Common myeloid progenitor, CD34-positive (primary cell): ENCODE measurements at regions not wholly inside any gene's neighbourhood (a gene's known extent, or its start where the extent isn't known, plus 50 kb on each side); places are given as distances from the start of the nearest gene placed in this dataset.

Source experiments
- CTCF ChIA-PET: fragments of 350-600 bp; sonication (Branson Sonifier 250); formaldehyde crosslinking; loops from one replicate; lab custom pipeline; 2021; ENCODE audit warnings: antibody characterized with exemption; lab: Charles Lee
- POLR2A ChIA-PET: fragments of 350-600 bp; sonication (Branson Sonifier 250); formaldehyde crosslinking; loops from one replicate; lab custom pipeline; 2021; ENCODE audit warnings: antibody characterized with exemption; lab: Charles Lee
- DNase-seq, 3 donors: peaks; one replicate each; pipeline versions ENCODE4 v3.0.0 to v3.0.0-alpha.2; 2013
- H3K27ac ChIP-seq, 2 experiments: 1 replicate in 1 of 2; 2 replicates in 1 of 2; pipeline ENCODE4 v1.7.0; 2013; ENCODE audit warnings: inconsistent platforms in 2 of 2, low read length in 2 of 2, mild to moderate bottlenecking in 2 of 2, low read depth in 1 of 2, moderate library complexity in 1 of 2; ENCODE audit not compliant: severe bottlenecking in 2 of 2, insufficient read depth in 1 of 2, poor library complexity in 1 of 2
- H3K27me3 ChIP-seq, 5 experiments: replicated peaks in 2 of 5; 1 replicate in 3 of 5; 2 replicates in 2 of 5; pipeline versions ENCODE4 v1.6.1 to v1.7.0; 2013; ENCODE audit warnings: low read length in 4 of 5, mild to moderate bottlenecking in 2 of 5, moderate library complexity in 2 of 5, inconsistent platforms in 1 of 5; ENCODE audit not compliant: insufficient read depth in 5 of 5, control insufficient read depth in 4 of 5
- H3K36me3 ChIP-seq, 4 experiments: 1 replicate in 2 of 4; 2 replicates in 2 of 4; pipeline versions ENCODE4 v1.6.1 to v1.7.0; 2013; ENCODE audit warnings: low read length in 3 of 4, control low read depth in 1 of 4, mild to moderate bottlenecking in 1 of 4; ENCODE audit not compliant: control insufficient read depth in 4 of 4, insufficient read depth in 4 of 4
- H3K4me1 ChIP-seq, 4 experiments: 1 replicate in 3 of 4; 2 replicates in 1 of 4; pipeline versions ENCODE4 v1.6.1 to v1.7.1; 2013; ENCODE audit warnings: low read length in 3 of 4, mild to moderate bottlenecking in 3 of 4, control low read depth in 1 of 4, inconsistent platforms in 1 of 4, moderate library complexity in 1 of 4; ENCODE audit not compliant: control insufficient read depth in 4 of 4, insufficient read depth in 4 of 4; ENCODE audit errors: control extremely low read depth in 1 of 4
- H3K4me3 ChIP-seq, 7 experiments: 1 replicate in 4 of 7; 2 replicates in 3 of 7; pipeline versions ENCODE4 v1.5.1 to v1.7.0; 2013; ENCODE audit warnings: mild to moderate bottlenecking in 7 of 7, low read length in 6 of 7, moderate library complexity in 6 of 7, inconsistent platforms in 2 of 7, low read depth in 2 of 7, control low read depth in 1 of 7; ENCODE audit not compliant: insufficient read depth in 4 of 7, control insufficient read depth in 1 of 7; ENCODE audit errors: extremely low read depth in 1 of 7
- H3K9me3 ChIP-seq, 5 experiments: 1 replicate in 4 of 5; 2 replicates in 1 of 5; pipeline versions ENCODE4 v1.6.1 to v1.7.1; 2013; ENCODE audit warnings: low read length in 4 of 5, mild to moderate bottlenecking in 2 of 5, inconsistent platforms in 1 of 5, low read depth in 1 of 5, moderate library complexity in 1 of 5; ENCODE audit not compliant: control insufficient read depth in 4 of 5, insufficient read depth in 2 of 5; ENCODE audit errors: control extremely low read depth in 1 of 5
- WGBS: methylation state at CpG from one replicate; pipeline ENCODE4 v1.1.5; 2013; ENCODE audit not compliant: insufficient coverage; 5-methylcytosine and 5-hydroxymethylcytosine counted together

DNA sequence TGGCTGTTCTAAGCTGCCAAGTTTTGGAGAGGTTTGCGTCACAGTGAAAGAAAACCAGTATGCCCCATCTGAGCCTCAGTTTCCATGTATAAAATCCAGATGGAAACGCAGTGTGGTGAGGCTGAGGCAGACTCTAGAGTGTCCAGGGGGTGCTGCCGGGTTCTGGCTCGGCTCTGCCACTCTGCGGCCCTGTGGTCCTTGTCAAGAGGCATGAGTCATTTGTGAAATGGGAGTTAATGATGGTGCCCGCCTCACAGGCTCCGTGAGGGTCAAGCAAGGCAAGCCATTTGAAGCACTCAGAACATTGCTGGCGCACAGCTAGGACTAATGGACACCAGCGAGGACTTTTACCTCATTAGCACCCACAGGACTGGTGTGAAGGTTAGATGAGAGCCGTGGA, 214.3 kb downstream of the PTPRU start:
- POLR2A ChIA-PET: no interaction called here
- 86% methylated on average over 10 of the region's 10 CpGs for whole genome bisulfite sequencing

DNA sequence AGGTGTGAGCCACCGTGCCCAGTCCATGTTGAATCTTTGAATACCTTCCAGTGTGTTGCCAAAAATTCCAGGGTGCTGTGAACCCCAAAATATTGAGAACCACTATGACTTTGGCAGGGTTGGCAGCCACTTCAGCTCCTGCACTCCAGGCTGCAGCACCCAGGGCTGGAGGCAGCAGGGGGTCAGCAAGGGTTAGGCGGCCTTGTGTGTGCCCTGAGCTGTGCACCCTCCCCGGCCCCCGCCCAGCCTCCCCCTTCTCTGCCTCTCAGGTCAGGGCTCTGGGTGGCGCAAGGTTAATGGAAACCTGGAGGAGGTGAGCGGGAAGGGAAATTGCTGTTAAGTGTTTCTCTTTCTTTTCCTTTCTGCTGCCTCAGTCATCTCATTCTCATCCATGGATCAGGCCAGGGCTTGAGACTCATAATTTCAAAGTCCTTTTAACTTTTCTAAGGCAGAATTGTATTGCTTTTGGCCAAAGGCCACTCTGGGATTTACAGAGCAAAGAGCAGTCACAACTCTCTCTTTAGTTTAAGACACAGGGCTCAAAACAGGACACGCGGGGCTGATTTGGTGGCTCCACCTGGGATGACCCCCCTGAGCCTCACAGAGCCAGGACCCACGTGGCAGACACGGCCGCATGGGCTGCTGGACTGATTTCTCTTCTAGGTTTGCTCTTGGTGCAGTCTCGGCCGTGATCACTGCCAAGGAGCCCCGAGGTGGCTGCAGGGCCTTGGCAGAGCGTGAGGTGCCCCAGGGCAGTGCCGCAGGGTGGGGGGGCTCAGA, 212.3 kb downstream of the PTPRU start:
- POLR2A ChIA-PET: interaction anchor here (0.6 kb wide), 1 partner anchor 164 kb away, joined by 3 read pairs; no protein-coding TSS in a partner anchor
- peaks cover 0 to 18% (median 3%) of the 10 kb centered on the region in 5 experiments for H3K27me3 ChIP-seq
- H3K9me3 ChIP-seq: no peaks in the 10 kb centered on the region
- H3K27ac ChIP-seq: no peak overlapping the region
- H3K4me3 ChIP-seq: no peak overlapping the region
- H3K36me3 ChIP-seq: no peaks in the 10 kb centered on the region
- H3K4me1 ChIP-seq: no peaks in the 10 kb centered on the region
- DNase-seq: no peak
- 91% methylated on average over 11 of the region's 16 CpGs for WGBS
- CTCF ChIA-PET: no interaction called here

More for the DNA sequence above, 214.3 kb downstream of the PTPRU start:
- CTCF ChIA-PET: no interaction called here
- peaks cover 0 to 12% (median 0%) of the 10 kb centered on the region in 5 experiments for H3K27me3 ChIP-seq
- H3K9me3 ChIP-seq: no peaks in the 10 kb centered on the region
- no peaks in the 10 kb centered on the region for H3K4me1 ChIP-seq
- no peak overlapping the region for H3K4me3 ChIP-seq
- DNase-seq: no peak
- H3K27ac ChIP-seq: no peak overlapping the region
- H3K36me3 ChIP-seq: no peaks in the 10 kb centered on the region

DNA sequence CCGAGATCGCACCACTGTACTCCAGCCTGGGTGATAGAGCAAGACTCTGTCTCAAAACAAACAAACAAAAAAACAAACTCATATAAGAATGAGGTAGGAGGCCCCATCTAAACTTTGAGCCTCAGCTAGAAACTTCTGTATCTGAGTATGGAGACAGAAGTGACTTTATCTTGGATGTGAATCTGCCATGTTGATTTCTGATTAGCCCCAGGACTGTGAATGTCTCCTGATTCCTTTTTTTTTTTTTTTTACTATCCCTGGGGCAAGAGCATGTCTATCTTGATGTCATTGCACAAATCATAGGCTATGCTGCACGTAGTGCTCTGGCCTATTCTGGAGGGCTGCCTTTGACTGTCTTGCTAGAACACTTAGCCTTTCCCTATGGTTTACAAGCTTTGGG, 211.0 kb downstream of the PTPRU start:
- Histone ChIP-seq H3K36me3 (no peaks in the 10 kb centered on the region), H3K4me3 (no peak overlapping the region), H3K27ac (no peak overlapping the region), H3K27me3 (peaks cover 0 to 24% (median 3%) of the 10 kb centered on the region in 5 experiments), H3K4me1 (peaks cover 0 to 5% (median 0%) of the 10 kb centered on the region in 4 experiments), H3K9me3 (no peaks in the 10 kb centered on the region)
- ChIA-PET CTCF (no interaction called here), POLR2A (no interaction called here)
- no peak for DNase-seq
- WGBS: 83% methylated on average over 1 of the region's 3 CpGs

DNA sequence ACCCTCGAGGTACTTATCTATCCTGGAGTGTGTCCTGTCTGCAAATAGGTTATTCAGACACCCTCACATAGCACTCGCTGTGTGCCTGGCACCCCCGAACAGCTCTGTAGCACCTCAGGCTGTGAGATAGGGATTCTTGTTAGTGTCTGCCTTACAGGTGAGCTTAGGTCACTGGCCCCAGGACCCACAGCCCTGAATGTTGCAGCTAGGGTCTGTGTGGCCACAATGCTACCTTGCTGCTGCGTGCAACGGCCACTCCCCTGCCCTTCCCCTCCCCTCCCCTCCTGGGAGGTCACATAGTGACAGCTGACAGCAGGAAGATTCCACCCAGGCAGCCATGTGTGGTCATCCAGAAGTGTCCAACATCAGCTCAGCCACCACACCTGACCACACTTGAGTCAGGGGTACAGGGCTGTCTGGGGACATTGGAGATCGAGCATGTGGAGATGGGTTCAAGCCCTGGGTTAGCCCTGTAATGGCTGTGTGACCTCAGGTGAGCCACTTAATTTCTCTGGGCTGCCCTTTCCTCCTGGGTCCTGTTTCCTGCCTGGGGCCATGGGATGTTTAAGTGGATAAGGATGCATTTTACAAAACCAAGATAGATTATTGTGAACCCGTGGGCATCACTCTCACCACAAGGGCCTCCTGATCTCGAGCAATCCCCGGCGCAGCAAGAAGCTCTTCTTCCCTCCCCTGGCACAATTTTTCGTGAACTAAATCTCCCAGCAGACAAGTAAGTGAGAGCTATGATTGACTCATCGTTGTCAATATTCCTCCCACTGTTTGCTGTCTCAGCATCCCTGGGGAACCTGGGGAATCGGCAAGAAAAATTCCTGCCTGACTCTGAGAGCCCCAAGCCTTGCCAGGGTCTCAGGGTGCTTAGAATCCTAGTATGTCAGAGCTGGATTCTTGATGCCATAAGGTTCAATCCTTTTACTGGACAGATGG, 208.7 kb downstream of the PTPRU start:
- Histone ChIP-seq H3K27me3 (peaks cover 0 to 37% (median 5%) of the 10 kb centered on the region in 5 experiments), H3K9me3 (no peaks in the 10 kb centered on the region), H3K27ac (no peak overlapping the region), H3K4me1 (peaks cover 0 to 5% (median 0%) of the 10 kb centered on the region in 4 experiments), H3K4me3 (no peak overlapping the region), H3K36me3 (no peaks in the 10 kb centered on the region)
- no peak for DNase-seq
- CTCF ChIA-PET: no interaction called here
- 90% methylated on average over 13 of the region's 13 CpGs for WGBS
- POLR2A ChIA-PET: no interaction called here

DNA sequence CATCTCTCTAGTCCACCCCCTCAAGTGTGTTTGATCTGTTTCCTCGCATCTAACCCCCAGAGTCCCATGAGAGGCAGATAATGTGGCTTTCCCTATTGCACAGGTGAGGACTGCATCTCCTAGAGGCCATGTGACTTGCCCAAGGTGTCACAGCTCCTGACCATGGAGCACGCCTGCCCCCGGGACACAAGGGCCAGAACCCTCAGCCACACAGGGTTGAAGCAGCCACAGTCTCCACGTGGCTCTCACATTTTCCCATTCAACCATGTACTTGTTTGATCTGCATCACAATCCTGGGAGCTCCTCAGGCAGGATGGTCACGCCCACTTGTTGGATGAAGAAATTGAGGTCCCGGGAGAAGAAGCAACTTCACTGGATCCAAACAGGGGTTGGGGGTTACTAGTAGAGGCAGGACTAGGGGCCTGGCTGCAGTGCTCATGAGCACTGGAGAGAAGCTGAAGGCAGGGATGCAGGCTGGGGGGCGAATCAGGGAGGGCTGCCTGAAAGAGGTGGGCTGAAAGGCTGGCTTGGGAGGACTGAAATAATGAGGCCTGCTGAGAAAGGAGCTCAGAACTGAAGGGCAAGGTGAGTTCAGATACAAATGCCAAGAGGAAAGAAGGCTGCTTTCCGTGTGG, 207.9 kb downstream of the PTPRU start:
- Histone ChIP-seq H3K9me3 (no peaks in the 10 kb centered on the region), H3K27ac (no peak overlapping the region), H3K27me3 (peaks cover 0 to 45% (median 5%) of the 10 kb centered on the region in 5 experiments), H3K4me1 (peaks cover 0 to 5% (median 0%) of the 10 kb centered on the region in 4 experiments), H3K36me3 (no peaks in the 10 kb centered on the region), H3K4me3 (no peak overlapping the region)
- no peak for DNase-seq
- ChIA-PET POLR2A (no interaction called here), CTCF (no interaction called here)
- 83% methylated on average over 8 of the region's 8 CpGs for WGBS

DNA sequence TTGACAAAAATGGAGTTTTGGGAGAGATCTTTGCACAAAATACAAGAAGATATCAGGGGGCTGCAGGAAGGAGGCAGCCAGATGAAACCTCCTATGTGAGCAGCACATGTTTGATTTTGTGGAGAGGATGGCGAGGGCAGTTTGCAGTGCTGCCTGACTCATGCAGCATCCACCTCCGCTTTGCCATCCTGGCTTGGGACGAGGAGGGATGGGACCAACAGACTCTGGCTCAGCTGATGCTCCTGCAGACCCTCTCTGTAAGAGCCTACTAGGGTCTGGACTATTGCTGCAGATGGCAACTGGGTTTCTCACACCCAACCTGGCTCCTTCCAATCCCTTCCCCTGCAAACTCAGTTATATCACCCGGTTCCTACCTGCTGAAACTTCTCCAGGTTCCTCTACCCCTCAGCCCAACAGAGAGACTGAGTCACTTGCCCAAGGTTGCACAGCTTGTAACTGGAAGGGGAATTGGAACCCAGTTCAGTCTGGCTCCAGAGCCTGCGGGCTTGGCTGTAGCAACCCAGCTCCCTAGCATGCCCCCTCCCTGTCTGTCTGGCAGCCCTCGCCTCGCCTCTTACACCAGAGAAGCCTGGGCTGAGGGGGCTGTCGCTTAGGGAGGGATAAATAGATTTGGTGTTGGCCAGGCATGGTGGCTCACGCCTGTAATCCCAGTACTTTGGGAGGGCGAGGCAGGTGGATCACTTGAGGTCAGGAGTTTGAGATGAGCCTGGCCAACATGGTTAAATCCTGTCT, 205.8 kb downstream of the PTPRU start:
- ChIA-PET POLR2A (no interaction called here), CTCF (no interaction called here)
- 90% methylated on average over 9 of the region's 10 CpGs for WGBS
- peaks cover 0 to 5% (median 0%) of the 10 kb centered on the region in 4 experiments for H3K4me1 ChIP-seq
- no peaks in the 10 kb centered on the region for H3K9me3 ChIP-seq
- H3K4me3 ChIP-seq: no peak overlapping the region
- DNase-seq: no peak
- H3K36me3 ChIP-seq: no peaks in the 10 kb centered on the region
- no peak overlapping the region for H3K27ac ChIP-seq
- peaks cover 0 to 54% (median 9%) of the 10 kb centered on the region in 5 experiments for H3K27me3 ChIP-seq
